ELR (cell line): ENCODE measurements at regions not wholly inside any gene's neighbourhood (a gene's known extent, or its start where the extent isn't known, plus 50 kb on each side); places are given as distances from the start of the nearest gene placed in this dataset.

Experiments
- DNase-seq: peaks from one replicate; pipeline ENCODE4 v3.0.0-alpha.2; 2015; ENCODE audit warnings: low read depth

- no peak for DNase-seq
Observed at GRCh38 chr2:192373754-192374153, 179.0 kb upstream of the TMEFF2 start.

- no peak for DNase-seq
Observed at GRCh38 chr2:192373221-192373620, 178.5 kb upstream of the TMEFF2 start.

- DNase-seq = no peak
Observed at GRCh38 chr2:192369969-192370368, 175.2 kb upstream of the TMEFF2 start.

- no peak for DNase-seq
Observed at GRCh38 chr2:192357217-192357616, 162.5 kb upstream of the TMEFF2 start.

GRCh38 chr2:192354512-192355244, 159.9 kb upstream of the TMEFF2 start:
- DNase-seq = no peak

DNA sequence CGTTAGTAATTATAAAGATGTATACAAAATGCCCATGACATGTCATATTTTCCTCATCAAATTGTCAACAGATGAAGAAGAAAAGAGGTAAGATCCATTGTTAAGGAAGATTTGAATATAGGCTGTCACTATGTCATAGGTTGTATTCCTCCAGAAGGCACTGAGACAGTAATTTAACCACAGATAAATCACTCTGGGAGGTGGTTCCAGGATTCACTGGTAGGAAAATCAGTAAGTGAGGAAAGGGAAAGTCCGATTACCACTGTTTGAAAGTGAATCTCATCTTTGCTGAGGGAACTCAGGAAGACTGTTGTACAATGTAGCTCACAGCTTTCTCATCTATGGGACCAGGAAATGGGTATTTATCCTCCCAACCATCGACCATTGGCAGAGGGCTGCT, 152.8 kb upstream of the TMEFF2 start:
- no peak for DNase-seq

DNA sequence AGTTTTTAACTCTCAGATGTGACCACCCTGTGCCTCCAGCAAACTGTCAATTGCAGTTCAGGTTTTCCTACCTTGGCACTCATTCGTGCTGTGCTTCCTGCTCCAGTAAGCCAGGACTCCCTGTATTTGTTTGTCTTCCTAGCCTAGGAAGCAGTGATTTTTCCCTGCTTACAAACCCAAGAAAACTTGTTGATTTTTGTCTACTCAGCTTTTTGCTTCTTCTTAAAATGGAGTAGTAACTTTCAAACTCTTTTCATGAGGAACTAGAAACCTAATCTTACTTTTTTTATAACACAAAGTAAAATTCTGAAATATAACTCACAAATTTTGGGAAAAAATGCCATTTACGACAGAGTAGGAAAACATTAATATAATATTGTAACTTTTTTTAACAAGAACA, 150.6 kb upstream of the TMEFF2 start:
- DNase-seq = no peak

GRCh38 chr2:192333642-192334041, 138.9 kb upstream of the TMEFF2 start:
- DNase-seq = no peak

DNA sequence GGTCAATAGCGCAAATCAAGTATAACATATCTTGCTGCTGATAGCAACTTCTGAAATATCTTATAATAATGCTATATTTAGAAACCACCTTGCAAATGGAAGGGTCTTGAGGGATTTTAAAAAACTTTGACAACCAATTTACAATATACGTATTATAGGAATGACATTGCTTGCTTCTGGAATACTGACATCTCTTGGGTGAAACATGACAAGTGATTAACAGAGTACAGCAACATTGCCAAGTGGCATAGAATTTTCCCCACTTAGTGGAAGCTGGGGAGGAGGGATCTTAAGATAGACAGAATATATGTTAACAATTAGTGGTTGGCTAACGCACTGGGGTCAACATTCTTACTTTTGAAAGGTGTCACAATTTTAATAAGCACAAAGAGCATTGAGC, 133.6 kb upstream of the TMEFF2 start:
- no peak for DNase-seq

GRCh38 chr2:192327576-192327975, 132.8 kb upstream of the TMEFF2 start:
- DNase-seq = no peak

DNA sequence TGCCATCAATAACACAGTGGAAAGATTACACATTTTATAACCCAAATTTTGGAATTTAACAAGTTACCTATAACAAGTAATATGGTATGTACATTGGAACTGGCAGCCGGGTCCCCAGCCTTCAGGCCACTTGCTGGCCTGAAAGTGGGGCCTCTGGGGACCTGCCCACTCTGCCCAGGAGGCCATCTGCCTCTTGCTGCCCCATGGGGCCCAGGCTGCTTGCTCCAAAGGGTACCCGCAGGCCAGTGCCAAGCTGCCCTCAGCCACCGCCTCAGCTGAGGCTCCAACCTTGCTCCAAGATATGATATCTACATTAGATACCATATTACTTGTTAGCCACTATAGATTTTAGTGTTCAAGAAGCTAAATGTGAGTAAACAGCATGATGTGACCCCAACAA, 120.8 kb upstream of the TMEFF2 start:
- no peak for DNase-seq

- DNase-seq = no peak
Observed at GRCh38 chr2:192314800-192315481, 120.2 kb upstream of the TMEFF2 start.

DNA sequence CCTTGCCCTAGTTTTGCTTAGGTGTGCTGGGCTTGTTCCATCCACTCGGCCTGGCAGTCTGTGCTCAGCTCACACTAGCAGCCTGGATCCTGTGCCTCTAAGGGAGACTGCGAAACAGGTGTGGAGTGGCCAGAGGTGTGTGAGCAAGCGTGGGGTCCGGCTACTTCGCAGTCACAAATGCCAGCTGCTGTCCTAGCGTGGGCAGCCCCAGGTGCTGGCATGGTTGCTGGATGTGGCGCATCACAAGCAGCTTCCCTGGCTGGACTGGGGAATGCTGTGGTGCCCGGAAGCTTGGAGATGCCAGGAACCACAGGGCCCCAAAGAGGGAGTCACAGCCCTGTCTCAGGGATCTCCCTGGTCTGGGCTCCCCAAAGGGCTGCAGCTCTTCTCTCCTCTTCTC, 119.0 kb upstream of the TMEFF2 start:
- no peak for DNase-seq

GRCh38 chr2:192311701-192312460, 117.1 kb upstream of the TMEFF2 start:
- DNase-seq = no peak

- peak; percentile 65 for DNase-seq
Observed at GRCh38 chr2:192307530-192307929, 112.8 kb upstream of the TMEFF2 start.

DNA sequence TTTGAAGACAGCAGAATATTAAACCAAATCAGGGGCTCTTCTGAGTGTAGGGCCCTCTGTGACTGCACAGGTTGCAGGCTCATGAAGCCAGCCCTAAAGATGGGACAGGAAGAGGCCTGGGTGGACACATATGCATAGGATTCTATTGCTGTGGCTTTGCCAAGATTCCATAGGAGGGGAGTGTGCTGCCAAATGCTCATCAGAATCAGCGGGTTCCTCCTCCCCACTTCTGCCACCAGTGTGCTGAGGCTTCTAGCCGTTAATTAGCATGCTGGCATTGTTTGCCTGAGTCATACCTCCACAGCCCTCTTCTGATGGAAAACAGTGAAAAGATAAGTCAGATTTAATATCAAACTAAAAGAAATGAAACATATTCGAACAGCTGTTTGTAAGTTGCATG, 103.9 kb upstream of the TMEFF2 start:
- peak; percentile 3 for DNase-seq

DNA sequence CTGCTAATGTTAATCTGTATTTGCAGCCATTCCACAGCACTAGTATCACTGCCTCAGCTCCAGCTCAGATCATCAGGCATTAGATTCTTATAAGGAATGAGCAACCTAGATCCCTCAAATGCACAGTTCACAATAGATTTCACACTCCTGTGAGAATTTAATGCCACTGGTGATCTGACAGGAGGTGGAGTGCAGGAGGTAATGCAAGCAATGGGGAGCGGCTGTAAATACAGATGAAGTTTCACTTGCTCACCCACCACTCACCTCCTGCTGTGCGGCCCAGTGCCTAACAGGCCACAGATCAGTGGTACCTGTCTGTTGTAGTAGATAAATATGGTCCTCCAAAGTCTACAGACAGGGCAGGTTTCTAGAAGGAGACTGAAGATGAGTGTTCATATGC, 97.7 kb upstream of the TMEFF2 start:
- DNase-seq = no peak

DNA sequence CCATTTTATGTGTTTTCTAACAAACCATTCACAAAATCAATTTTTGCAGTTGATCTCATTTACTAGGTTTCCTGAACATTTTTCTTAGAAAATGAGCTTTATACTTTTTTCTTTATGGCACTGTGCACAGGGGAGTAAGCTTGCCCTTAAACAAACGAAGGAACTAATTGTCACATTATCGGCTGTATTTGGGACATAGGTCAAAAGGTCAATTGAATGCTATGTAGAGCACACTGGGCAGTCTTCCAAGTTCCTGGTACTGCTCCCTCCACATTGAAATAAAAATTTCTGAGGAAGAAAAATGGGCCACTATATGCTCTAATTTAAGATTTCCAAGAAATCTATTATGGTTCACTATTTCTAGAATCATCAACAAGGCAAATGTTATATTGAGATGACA, 93.6 kb upstream of the TMEFF2 start:
- no peak for DNase-seq

DNA sequence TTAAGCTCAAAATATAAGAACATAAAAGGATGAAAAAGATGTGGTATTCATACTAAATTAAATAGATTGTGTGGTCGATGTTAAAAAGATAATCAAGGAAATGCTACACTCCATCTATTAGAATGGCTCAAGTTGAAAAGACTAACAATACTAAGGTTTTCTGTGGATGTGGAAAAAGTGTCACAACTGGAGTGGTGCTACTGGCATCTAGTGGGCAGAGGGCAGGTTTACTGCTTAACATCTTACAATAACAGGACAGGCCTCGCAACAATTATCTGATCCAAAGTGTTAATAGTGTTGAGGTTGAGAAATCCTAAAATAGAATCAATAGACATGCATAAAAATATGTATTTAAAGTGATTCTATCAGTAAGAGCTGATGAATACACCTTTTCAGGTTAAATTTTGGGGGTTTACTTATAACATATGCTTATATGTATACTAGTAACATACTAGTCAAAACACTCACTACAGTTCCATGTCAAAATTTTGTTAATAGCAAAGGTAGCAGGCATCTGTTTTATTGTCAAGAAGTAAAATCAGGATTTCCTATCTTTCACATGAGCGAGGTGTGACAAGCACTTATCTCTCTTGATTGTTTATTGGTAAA, 91.5 kb upstream of the TMEFF2 start:
- DNase-seq = peak; percentile 74

DNA sequence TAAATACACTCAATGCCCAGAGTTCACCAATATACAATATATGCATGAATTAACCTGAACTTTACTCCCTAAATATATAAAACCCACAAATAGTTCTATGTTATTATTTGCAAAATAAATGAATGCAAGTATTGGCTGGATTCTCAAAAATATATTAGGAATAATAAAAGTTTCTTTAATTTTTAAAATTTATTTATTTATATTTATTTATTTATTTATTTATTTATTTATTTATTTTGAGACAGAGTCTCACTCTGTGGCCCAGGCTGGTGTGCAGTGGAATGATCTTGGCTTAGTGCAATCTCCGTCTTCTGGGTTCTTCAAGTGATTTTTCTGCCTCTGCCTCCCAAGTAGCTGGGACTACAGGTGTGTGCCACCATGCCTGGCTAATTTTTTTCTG, 88.7 kb upstream of the TMEFF2 start:
- DNase-seq = no peak

DNA sequence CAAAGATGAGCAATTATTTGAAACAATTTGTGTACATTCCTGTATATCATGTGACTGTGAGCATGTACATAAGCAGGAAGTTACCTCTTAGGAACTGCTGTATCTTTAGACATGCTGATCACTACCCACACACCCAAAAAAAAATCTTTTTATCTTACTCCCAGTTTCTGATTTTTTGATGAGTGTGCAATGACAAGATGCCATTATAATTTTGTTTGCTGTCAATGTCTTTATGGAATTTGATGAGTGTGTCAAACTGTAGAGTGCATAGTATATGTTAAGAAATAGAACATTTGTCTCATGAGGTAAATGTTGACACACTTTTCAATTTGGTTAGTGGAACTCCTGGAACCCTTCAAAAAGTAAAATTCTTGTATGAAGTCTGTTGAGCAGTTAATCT, 84.0 kb upstream of the TMEFF2 start:
- no peak for DNase-seq

DNA sequence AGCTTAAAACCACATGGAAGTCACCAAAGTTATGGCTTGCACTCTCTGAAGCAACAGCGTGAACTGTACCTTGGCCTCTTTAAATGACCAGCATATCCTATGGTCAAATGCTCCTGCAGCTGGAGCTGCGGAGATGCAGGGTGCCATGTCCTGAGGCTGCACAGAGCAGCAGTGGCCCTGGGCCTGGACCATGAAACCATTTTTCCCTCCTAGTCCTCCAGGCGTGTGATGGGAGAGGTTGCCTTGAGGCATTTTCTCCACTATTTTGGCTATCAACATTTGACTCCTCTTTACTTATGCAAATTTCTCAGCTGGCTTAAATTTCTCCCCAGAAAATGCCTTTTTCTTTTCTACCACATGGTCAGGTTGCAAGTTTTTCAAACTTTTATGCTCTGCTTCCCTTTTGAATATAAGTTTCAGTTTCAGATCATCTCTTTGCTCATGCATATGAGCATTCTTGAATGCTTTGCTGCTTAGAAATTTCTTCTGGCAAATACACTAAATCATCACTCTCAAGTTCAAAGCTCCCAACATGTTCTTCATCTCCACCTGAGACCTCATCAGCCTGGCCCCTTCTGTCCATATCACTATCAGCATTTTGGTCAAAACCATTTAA, 82.9 kb upstream of the TMEFF2 start:
- no peak for DNase-seq
